Keratinocyte (primary cell): ENCODE measurements at regions not wholly inside any gene's neighbourhood (a gene's known extent, or its start where the extent isn't known, plus 50 kb on each side); places are given as distances from the start of the nearest gene placed in this dataset.

Experiments
- CTCF ChIP-seq, 3 experiments: IDR thresholded peaks in 1 of 3; conservative IDR thresholded peaks in 1 of 3; optimal IDR thresholded peaks in 1 of 3; 2 replicates in 2 of 3; 3 replicates in 1 of 3; pipeline versions ENCODE3 to v1.5.1; 2011; ENCODE audit warnings: low read length in 3 of 3, mild to moderate bottlenecking in 3 of 3, moderate library complexity in 2 of 3, control low read depth in 1 of 3, inconsistent platforms in 1 of 3; ENCODE audit not compliant: insufficient read depth in 2 of 3; ENCODE audit errors: extremely low read depth in 1 of 3
- EZH2 ChIP-seq: IDR thresholded peaks from one replicate; pipeline ENCODE4 v1.6.1; 2012; ENCODE audit warnings: inconsistent platforms, mild to moderate bottlenecking, low read length, moderate library complexity

- TF ChIP-seq CTCF (optimal IDR thresholded peaks at IDR 0.05 in 1 of 3, IDR thresholded peaks at IDR 0.05 in 1 of 3, conservative IDR thresholded peaks at IDR 0.05 in 1 of 3; ENCODE audit: extremely low read depth in 1 of 3, insufficient read depth in 2 of 3, low read length in 3 of 3): no peak
- TF ChIP-seq EZH2: no peak
Observed at GRCh38 chr2:71862921-71863320, 284.7 kb downstream of the CYP26B1 start.
